GM18505 (cell line): ENCODE measurements at regions not wholly inside any gene's neighbourhood (a gene's known extent, or its start where the extent isn't known, plus 50 kb on each side); places are given as distances from the start of the nearest gene placed in this dataset.

ENCODE experiments used
- ATAC-seq: cut with Tn5 transposase; IDR thresholded peaks from one replicate; pipeline ENCODE4 v1.9.1; 2021; ENCODE audit not compliant: unreplicated experiment
- POLR2A ChIP-seq: IDR thresholded peaks from 4 replicates; pipeline ENCODE4 v1.6.1; 2011; ENCODE audit warnings: borderline replicate concordance; ENCODE audit not compliant: insufficient read depth, insufficient read length; ENCODE audit errors: extremely low read depth

DNA sequence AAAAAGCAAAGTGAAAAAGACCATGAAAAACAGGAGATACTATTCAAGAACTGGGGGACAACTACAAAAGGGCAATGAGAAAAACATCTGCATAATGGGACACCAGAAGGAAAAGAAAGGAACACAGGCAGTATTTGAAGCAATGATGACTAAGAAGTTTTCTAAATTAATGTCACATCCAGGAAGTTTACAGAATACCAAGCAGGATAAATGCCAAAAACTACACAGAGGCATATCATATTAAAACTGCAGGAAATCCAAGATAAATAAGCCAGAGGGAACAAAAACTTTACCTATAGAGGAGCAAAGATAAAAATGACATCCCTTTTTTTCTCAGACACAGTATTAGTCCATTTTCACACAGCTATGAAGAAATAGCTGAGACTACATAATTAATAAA lies 193.0 kb downstream of the ERMARD start:
- no peak for TF ChIP-seq POLR2A
- no peak for ATAC-seq

DNA sequence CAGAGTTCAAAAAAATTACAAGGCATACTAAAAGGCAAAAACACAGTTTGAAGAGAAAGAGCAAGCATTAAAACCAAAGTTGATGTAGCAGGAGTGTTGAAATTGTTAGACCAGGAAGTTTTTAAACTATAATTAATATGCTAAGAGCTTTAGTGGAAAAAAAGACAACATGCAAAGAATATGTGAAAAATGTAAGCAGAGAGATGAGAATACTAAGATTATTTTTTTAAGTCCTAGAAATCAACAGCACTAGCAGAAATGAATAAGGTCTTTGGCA lies 192.6 kb downstream of the ERMARD start:
- no peak for ATAC-seq
- TF ChIP-seq POLR2A, result no peak

- TF ChIP-seq POLR2A, result no peak
- ATAC-seq, result no peak
Measured at GRCh38 chr6:169943241-169944060, 192.0 kb downstream of the ERMARD start.

- no peak for ATAC-seq
- no peak for TF ChIP-seq POLR2A
Measured at GRCh38 chr6:169942173-169942572, 190.8 kb downstream of the ERMARD start.

- no peak for ATAC-seq
- no peak for TF ChIP-seq POLR2A
Measured at GRCh38 chr6:169940481-169941271, 189.3 kb downstream of the ERMARD start.

DNA sequence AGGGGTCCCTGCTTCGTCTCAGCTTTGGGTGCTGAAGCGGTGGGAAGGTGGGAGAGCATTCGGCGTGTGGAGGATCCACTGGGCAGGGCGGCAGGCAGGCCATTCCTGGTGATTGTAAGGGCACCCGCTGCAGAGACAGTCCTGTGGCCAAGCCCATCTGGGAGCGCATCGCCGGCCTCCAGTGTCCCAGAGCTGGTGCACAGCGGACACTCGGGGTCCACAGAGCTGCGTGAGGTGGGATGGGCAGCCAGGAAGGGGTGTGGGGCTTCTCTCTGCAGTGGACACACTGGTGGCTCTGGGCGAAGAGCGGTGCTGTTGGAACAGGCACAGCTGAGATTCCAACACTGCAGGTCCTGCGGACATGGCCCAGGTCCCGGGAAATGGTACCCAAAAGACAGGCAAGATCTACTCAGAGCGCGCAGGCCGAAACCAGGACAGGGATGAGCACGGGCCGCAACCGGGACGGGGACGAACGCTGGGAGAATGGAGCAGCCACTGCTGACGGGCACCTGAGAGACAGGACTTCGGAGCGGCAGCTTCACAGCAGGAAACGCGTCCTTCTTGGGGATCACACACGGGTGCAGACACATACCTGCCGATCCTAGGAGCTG lies 188.2 kb downstream of the ERMARD start:
- ATAC-seq, result no peak
- TF ChIP-seq POLR2A, result no peak

DNA sequence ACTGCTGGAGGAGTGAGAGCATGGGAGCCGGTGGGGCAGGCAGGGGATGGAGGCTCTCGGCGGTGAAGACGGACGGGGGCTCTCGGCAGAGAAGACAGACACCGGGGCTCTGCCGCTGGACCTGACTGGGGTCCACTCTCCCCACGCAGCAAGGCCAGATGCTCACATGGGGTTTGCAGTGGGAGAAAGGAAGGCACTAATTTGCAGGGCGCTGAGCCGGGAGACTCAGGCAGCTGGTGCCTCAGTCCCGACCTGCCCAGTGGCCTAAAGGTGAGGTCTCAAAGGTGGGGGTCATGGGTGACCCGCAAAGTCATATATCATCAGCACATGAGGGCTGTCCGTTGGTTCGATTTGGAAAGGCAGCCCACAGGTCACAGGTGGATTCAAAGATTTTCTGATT lies 187.3 kb downstream of the ERMARD start:
- no peak for TF ChIP-seq POLR2A
- ATAC-seq, result no peak

DNA sequence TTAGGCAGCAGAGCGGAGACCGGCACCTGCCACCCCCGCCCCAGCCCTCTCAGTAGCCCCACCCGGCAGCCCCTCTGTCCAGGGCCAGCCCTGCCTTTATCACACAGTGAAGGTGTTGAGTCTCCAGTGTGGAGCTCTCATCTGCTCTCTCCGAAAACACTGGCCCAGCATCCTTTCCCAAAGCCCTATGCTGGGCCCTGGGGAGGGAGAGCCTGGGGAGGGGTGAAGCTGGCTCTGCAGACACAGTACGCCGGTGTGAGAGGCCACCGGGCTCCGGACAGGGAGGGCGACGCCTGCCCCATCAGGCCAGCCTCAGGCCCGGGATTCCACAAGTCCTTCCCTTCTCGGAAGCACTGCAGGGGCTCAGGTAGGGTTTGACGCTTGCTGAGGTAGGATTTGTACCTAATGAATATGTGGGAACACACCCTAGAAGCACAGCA lies 186.9 kb downstream of the ERMARD start:
- TF ChIP-seq POLR2A, result no peak
- no peak for ATAC-seq

DNA sequence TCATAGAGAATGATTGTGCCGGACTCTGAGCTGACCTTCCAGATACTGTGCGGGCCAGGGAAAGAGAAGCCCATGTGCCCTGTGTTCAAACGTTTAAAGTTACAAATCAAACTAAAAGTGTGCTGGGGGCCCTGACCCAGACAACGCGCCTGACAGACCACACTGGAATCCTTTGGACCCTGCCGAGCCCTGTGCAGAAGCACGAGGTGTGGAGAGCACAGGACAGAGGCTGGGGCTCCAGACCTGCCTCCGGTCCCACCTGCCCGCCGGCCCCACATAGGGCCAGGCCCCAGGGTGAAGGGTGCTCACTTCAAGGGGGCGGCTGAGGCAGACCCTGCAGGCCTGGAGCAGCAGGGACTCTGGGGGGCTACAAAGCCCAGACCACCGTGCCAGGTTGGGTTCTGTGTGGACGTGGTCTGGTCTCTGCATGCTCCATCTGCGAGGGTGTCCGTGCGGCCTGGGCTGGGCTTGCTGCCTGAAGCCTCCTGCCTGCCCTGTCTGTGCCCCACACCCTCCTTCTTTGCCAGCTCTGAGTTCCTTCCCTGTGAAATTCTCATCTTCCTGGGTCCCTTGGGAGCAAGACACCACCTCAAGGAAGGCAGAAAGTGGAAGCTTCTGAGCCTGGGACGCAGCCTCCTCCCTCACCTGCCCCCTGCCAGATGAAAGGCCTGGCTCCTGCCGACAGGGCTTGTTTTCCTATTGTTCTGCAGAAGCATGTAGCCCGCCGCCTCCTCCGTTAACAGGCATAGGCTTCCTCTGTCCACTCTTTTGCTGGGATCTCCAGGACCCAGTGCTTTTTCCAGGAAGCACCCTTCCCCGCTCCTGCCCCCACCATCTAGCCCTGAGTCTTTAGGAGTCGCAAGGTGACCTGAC lies 186.2 kb downstream of the ERMARD start:
- no peak for ATAC-seq
- no peak for TF ChIP-seq POLR2A

DNA sequence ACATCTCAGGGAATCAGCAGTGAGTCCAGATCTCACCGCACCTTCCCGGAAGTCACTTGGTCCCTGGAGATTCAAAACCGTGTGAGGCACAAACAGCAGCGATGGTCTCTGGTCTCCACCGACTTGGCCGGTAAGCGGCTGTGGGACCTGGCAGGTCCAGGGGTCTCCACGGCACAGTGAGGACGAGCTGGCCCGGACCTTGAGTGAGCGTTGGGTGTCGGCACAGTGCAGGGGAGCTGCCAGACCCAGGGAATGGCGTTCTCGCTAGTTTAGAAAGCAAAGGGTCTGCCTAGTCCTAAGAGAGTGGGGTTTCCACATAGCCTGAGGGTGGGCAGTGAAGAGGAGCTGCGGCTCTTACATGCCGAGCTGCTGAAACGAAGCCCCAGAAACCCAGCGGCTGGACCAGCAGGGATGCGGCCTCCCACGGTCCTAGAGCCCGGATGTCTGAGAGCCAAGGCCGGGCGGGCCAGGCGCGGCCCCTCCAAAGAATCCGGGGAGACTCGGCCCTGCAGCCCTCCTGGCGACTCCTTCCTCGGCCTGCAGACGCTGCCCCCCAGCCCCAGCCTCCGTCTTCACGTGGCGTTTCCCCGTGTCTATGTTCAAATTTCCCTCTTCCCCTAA lies 185.0 kb downstream of the ERMARD start:
- TF ChIP-seq POLR2A, result no peak
- ATAC-seq, result no peak

- no peak for TF ChIP-seq POLR2A
- ATAC-seq, result no peak
Measured at GRCh38 chr6:169935861-169936260, 184.4 kb downstream of the ERMARD start.

DNA sequence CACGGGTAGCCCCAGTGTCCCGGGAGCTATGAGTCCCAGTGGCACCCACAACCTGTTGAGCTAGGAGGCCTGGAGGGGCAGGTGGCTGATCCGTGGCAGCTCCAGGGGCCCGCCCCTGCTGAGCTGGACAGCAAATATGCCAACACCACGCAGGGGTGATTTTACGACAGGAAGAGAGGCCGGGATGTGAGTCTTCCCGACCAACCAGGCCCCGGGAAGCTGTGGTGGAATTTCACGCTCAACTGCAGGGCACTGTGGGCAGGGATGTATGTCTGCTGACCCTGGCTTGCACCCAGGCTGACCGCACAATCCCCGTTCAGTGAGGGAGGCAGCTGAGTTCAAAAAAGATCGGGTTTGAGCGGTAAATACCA lies 183.9 kb downstream of the ERMARD start:
- TF ChIP-seq POLR2A, result no peak
- no peak for ATAC-seq
